ENCODE measurements at regions not wholly inside any gene's neighbourhood (a gene's known extent, or its start where the extent isn't known, plus 50 kb on each side); places are given as distances from the start of the nearest gene placed in this dataset.

GRCh38 chr3:159867372-159867771 lies 121.3 kb upstream of the IL12A start:
- no peak overlapping the region for H4K8ac ChIP-seq (ENCODE audit: low read depth, low read length)
- H3K4me1 ChIP-seq (ENCODE audit: control insufficient read depth in 2 of 2, insufficient read depth in 1 of 2, low read depth in 1 of 2, low read length in 2 of 2): no peaks in the 10 kb centered on the region
- H3K27me3 ChIP-seq (ENCODE audit: control insufficient read depth in 3 of 3, insufficient read depth in 3 of 3, low read depth in 1 of 3, low read length in 3 of 3): no peaks in the 10 kb centered on the region
- no peak overlapping the region for H2AFZ ChIP-seq (ENCODE audit: low read length)
- H3K9ac ChIP-seq (ENCODE audit: low read depth, low read length, poor library complexity): no peak overlapping the region
- H4K91ac ChIP-seq (ENCODE audit: low read depth, low read length, poor library complexity): no peak overlapping the region
- no peak overlapping the region for H3K4me3 ChIP-seq (ENCODE audit: low read length in 2 of 2)
- no peak overlapping the region for H2BK5ac ChIP-seq (ENCODE audit: low read length)
- no peak overlapping the region for H3K4me2 ChIP-seq (ENCODE audit: insufficient read depth, low read length, poor library complexity, severe bottlenecking)
- H2BK15ac ChIP-seq (ENCODE audit: low read length): no peak overlapping the region
- peaks cover 6 to 11% of the 10 kb centered on the region in 2 donors for H3K36me3 ChIP-seq (replicated peaks in 1 of 2; ENCODE audit: control insufficient read depth in 2 of 2, insufficient read depth in 2 of 2, low read length in 2 of 2)
- no peak for DNase-seq (ENCODE audit: low spot score)
- H3K18ac ChIP-seq (ENCODE audit: low read length): no peak overlapping the region
- H3K23ac ChIP-seq (ENCODE audit: low read depth, low read length, poor library complexity): no peak overlapping the region
- no peak overlapping the region for H2BK12ac ChIP-seq (ENCODE audit: low read length)
- no peak overlapping the region for H3K14ac ChIP-seq (ENCODE audit: low read length)
- H3K9me3 ChIP-seq (replicated peaks in 1 of 2; ENCODE audit: control insufficient read depth in 2 of 2, insufficient read depth in 1 of 2, low read depth in 1 of 2, low read length in 2 of 2): no peaks in the 10 kb centered on the region
- H3K79me1 ChIP-seq (ENCODE audit: low read depth, low read length): no peaks in the 10 kb centered on the region
- WGBS, 2 donors (ENCODE audit: extremely low coverage in 2 of 2, insufficient read length in 2 of 2, insufficient replicate concordance in 1 of 2): no CpG with 5 or more reads among the region's 2 CpGs
- H2BK120ac ChIP-seq (ENCODE audit: low read depth, low read length): no peak overlapping the region
- no peak overlapping the region for H2AK5ac ChIP-seq (ENCODE audit: low read depth, low read length)
- no peak overlapping the region for H3K4ac ChIP-seq (ENCODE audit: low read length)
- no peak overlapping the region for H3K27ac ChIP-seq (replicated peaks; ENCODE audit: low read length)

- Histone ChIP-seq H3K9me3 (replicated peaks in 1 of 2; ENCODE audit: control insufficient read depth in 2 of 2, insufficient read depth in 1 of 2, low read depth in 1 of 2, low read length in 2 of 2) (no peaks in the 10 kb centered on the region), H3K4ac (ENCODE audit: low read length) (no peak overlapping the region), H2BK15ac (ENCODE audit: low read length) (no peak overlapping the region), H3K79me1 (ENCODE audit: low read depth, low read length) (no peaks in the 10 kb centered on the region), H2BK120ac (ENCODE audit: low read depth, low read length) (no peak overlapping the region), H4K8ac (ENCODE audit: low read depth, low read length) (no peak overlapping the region), H3K18ac (ENCODE audit: low read length) (no peak overlapping the region), H2BK12ac (ENCODE audit: low read length) (no peak overlapping the region), H3K9ac (ENCODE audit: low read depth, low read length, poor library complexity) (no peak overlapping the region), H3K23ac (ENCODE audit: low read depth, low read length, poor library complexity) (no peak overlapping the region), H3K27ac (replicated peaks; ENCODE audit: low read length) (no peak overlapping the region), H4K91ac (ENCODE audit: low read depth, low read length, poor library complexity) (no peak overlapping the region), H3K4me3 (ENCODE audit: low read length in 2 of 2) (no peak overlapping the region), H3K27me3 (ENCODE audit: control insufficient read depth in 3 of 3, insufficient read depth in 3 of 3, low read depth in 1 of 3, low read length in 3 of 3) (no peaks in the 10 kb centered on the region), H3K36me3 (replicated peaks in 1 of 2; ENCODE audit: control insufficient read depth in 2 of 2, insufficient read depth in 2 of 2, low read length in 2 of 2) (peaks cover 6 to 11% of the 10 kb centered on the region in 2 donors), H2BK5ac (ENCODE audit: low read length) (no peak overlapping the region), H2AK5ac (ENCODE audit: low read depth, low read length) (no peak overlapping the region), H3K14ac (ENCODE audit: low read length) (no peak overlapping the region), H3K4me1 (ENCODE audit: control insufficient read depth in 2 of 2, insufficient read depth in 1 of 2, low read depth in 1 of 2, low read length in 2 of 2) (no peaks in the 10 kb centered on the region), H2AFZ (ENCODE audit: low read length) (no peak overlapping the region), H3K4me2 (ENCODE audit: insufficient read depth, low read length, poor library complexity, severe bottlenecking) (no peak overlapping the region)
- DNase-seq (ENCODE audit: low spot score): no peak
- WGBS, 2 donors (ENCODE audit: extremely low coverage in 2 of 2, insufficient read length in 2 of 2, insufficient replicate concordance in 1 of 2): no CpG with 5 or more reads among the region's 1 CpG
These were observed 117.9 kb upstream of the IL12A start for GRCh38 chr3:159870723-159871122.

- DNase-seq (ENCODE audit: low spot score): no peak
- Histone ChIP-seq H3K14ac (ENCODE audit: low read length) (no peak overlapping the region), H3K4me3 (ENCODE audit: low read length in 2 of 2) (no peak overlapping the region), H3K9ac (ENCODE audit: low read depth, low read length, poor library complexity) (no peak overlapping the region), H2BK120ac (ENCODE audit: low read depth, low read length) (no peak overlapping the region), H3K9me3 (replicated peaks in 1 of 2; ENCODE audit: control insufficient read depth in 2 of 2, insufficient read depth in 1 of 2, low read depth in 1 of 2, low read length in 2 of 2) (no peaks in the 10 kb centered on the region), H3K27ac (replicated peaks; ENCODE audit: low read length) (no peak overlapping the region), H2BK12ac (ENCODE audit: low read length) (no peak overlapping the region), H3K4me1 (ENCODE audit: control insufficient read depth in 2 of 2, insufficient read depth in 1 of 2, low read depth in 1 of 2, low read length in 2 of 2) (no peaks in the 10 kb centered on the region), H3K79me1 (ENCODE audit: low read depth, low read length) (peaks cover 3% of the 10 kb centered on the region), H2AK5ac (ENCODE audit: low read depth, low read length) (no peak overlapping the region), H3K36me3 (replicated peaks in 1 of 2; ENCODE audit: control insufficient read depth in 2 of 2, insufficient read depth in 2 of 2, low read length in 2 of 2) (peaks cover 1 to 2% of the 10 kb centered on the region in 2 donors), H4K8ac (ENCODE audit: low read depth, low read length) (no peak overlapping the region), H3K18ac (ENCODE audit: low read length) (no peak overlapping the region), H4K91ac (ENCODE audit: low read depth, low read length, poor library complexity) (no peak overlapping the region), H2BK5ac (ENCODE audit: low read length) (no peak overlapping the region), H3K23ac (ENCODE audit: low read depth, low read length, poor library complexity) (no peak overlapping the region), H3K4ac (ENCODE audit: low read length) (no peak overlapping the region), H2AFZ (ENCODE audit: low read length) (no peak overlapping the region), H2BK15ac (ENCODE audit: low read length) (no peak overlapping the region), H3K4me2 (ENCODE audit: insufficient read depth, low read length, poor library complexity, severe bottlenecking) (no peak overlapping the region), H3K27me3 (ENCODE audit: control insufficient read depth in 3 of 3, insufficient read depth in 3 of 3, low read depth in 1 of 3, low read length in 3 of 3) (no peaks in the 10 kb centered on the region)
- no CpG with 5 or more reads among the region's 3 CpGs for WGBS, 2 donors (ENCODE audit: extremely low coverage in 2 of 2, insufficient read length in 2 of 2, insufficient replicate concordance in 1 of 2)
These were observed 116.1 kb upstream of the IL12A start for GRCh38 chr3:159872374-159873109.

DNA sequence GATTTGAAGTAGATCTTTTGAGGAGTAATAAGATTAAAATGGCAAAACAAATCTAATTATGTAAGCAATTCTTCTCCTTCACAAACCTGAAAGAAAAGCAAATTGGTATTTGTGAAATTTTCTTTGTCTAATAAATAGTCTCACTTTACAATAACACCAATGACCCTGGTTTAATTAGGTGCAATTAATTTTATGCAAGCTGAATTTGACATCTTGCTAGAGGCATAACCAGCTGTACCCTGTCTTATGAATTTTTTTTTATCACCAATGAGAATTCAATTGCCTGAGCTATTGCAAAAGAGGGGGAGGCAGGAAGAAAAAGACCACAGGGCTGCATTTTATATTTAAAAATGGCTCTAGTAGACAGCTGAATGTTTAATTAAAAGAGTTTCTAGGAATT lies 113.5 kb upstream of the IL12A start:
- no peak overlapping the region for H2BK5ac ChIP-seq (ENCODE audit: low read length)
- no peak overlapping the region for H3K23ac ChIP-seq (ENCODE audit: low read depth, low read length, poor library complexity)
- H3K36me3 ChIP-seq (replicated peaks in 1 of 2; ENCODE audit: control insufficient read depth in 2 of 2, insufficient read depth in 2 of 2, low read length in 2 of 2): peaks cover 0 to 3% of the 10 kb centered on the region in 2 donors
- no peak overlapping the region for H3K18ac ChIP-seq (ENCODE audit: low read length)
- no peaks in the 10 kb centered on the region for H3K4me1 ChIP-seq (ENCODE audit: control insufficient read depth in 2 of 2, insufficient read depth in 1 of 2, low read depth in 1 of 2, low read length in 2 of 2)
- DNase-seq (ENCODE audit: low spot score): no peak
- H3K4me3 ChIP-seq (ENCODE audit: low read length in 2 of 2): no peak overlapping the region
- no peak overlapping the region for H2AFZ ChIP-seq (ENCODE audit: low read length)
- peaks cover 3% of the 10 kb centered on the region for H3K79me1 ChIP-seq (ENCODE audit: low read depth, low read length)
- no peaks in the 10 kb centered on the region for H3K27me3 ChIP-seq (ENCODE audit: control insufficient read depth in 3 of 3, insufficient read depth in 3 of 3, low read depth in 1 of 3, low read length in 3 of 3)
- no peak overlapping the region for H3K4me2 ChIP-seq (ENCODE audit: insufficient read depth, low read length, poor library complexity, severe bottlenecking)
- H4K91ac ChIP-seq (ENCODE audit: low read depth, low read length, poor library complexity): no peak overlapping the region
- H3K14ac ChIP-seq (ENCODE audit: low read length): no peak overlapping the region
- H4K8ac ChIP-seq (ENCODE audit: low read depth, low read length): no peak overlapping the region
- H2BK120ac ChIP-seq (ENCODE audit: low read depth, low read length): no peak overlapping the region
- no peak overlapping the region for H3K9ac ChIP-seq (ENCODE audit: low read depth, low read length, poor library complexity)
- H2BK15ac ChIP-seq (ENCODE audit: low read length): no peak overlapping the region
- no peaks in the 10 kb centered on the region for H3K9me3 ChIP-seq (replicated peaks in 1 of 2; ENCODE audit: control insufficient read depth in 2 of 2, insufficient read depth in 1 of 2, low read depth in 1 of 2, low read length in 2 of 2)
- no peak overlapping the region for H2BK12ac ChIP-seq (ENCODE audit: low read length)
- H3K4ac ChIP-seq (ENCODE audit: low read length): no peak overlapping the region
- H2AK5ac ChIP-seq (ENCODE audit: low read depth, low read length): no peak overlapping the region
- no peak overlapping the region for H3K27ac ChIP-seq (replicated peaks; ENCODE audit: low read length)

All from neuronal stem cell (in vitro differentiated cells).